ENCODE measurements at regions not wholly inside any gene's neighbourhood (a gene's known extent, or its start where the extent isn't known, plus 50 kb on each side); places are given as distances from the start of the nearest gene placed in this dataset.

DNA sequence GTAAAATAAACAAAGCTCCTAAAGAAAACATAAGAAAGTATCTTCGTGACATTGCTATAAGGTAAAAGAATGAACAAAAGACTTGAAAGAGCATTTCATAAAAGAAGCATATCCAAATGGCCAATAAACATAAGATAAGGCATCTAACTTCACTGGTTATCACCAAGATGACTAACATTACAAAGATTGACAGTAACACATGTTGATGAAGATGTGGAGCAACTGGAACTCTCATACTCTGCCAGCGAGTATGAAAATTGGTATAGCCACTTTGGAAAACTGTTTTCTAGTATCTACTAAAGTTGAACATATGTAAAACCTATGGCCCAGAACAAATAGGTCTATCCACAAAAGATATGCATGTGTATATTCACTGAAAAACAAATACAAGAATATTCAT is 150.5 kb downstream of the SNX18 start:
- Histone ChIP-seq H4K20me1 (replicated peaks; ENCODE audit: insufficient read depth) (no peaks in the 10 kb centered on the region), H3K9me2 (ENCODE audit: insufficient read depth) (peaks cover 3% of the 10 kb centered on the region; the same call in 1 of the 2 replicates), H3K27ac (ENCODE audit: low read depth) (no peak overlapping the region), H3K27me3 (ENCODE audit: insufficient read depth) (no peaks in the 10 kb centered on the region), H2AFZ (no peak overlapping the region), H3K4me3 (no peak overlapping the region), H3K79me2 (replicated peaks; ENCODE audit: insufficient read depth) (no peaks in the 10 kb centered on the region), H3F3A (replicated peaks; ENCODE audit: low read depth) (no peaks in the 10 kb centered on the region), H3K4me1 (ENCODE audit: insufficient read depth) (no peaks in the 10 kb centered on the region), H3K4me2 (no peak overlapping the region), H3K36me3 (ENCODE audit: insufficient read depth) (peaks cover 9% of the 10 kb centered on the region; the same call in 1 of the 2 replicates)
- DNase-seq (ENCODE audit: low spot score) = no peak
- Mint-ChIP-seq H3K36me3 (ENCODE audit: low read depth) (peaks cover 13% of the 10 kb centered on the region; the same call in 2 of the 3 replicates), H3K9me3 (peaks cover 31% of the 10 kb centered on the region), H3K4me1 (no peaks in the 10 kb centered on the region), H3K4me3 (no peak overlapping the region), H3K27me3 (ENCODE audit: insufficient read depth, low read depth, poor library complexity) (no peaks in the 10 kb centered on the region), H3K27ac (no peak overlapping the region)
- ATAC-seq = no peak
- TF ChIP-seq ZNF114 (CRISPR knock-in tag; IDR thresholded peaks at IDR 0.05) (no peak), REST (IDR thresholded peaks at IDR 0.05; ENCODE audit: unreplicated experiment) (no peak), STAT1 (IDR thresholded peaks at IDR 0.05; ENCODE audit: unreplicated experiment) (no peak), EZH2phosphoT487 (IDR thresholded peaks at IDR 0.05; ENCODE audit: unreplicated experiment) (no peak), CTCF (conservative IDR thresholded peaks at IDR 0.05; ENCODE audit: low read depth in 2 of 2) (no peak), ZNF331 (CRISPR knock-in tag; IDR thresholded peaks at IDR 0.05; ENCODE audit: low read depth) (no peak), POLR2AphosphoS5 (IDR thresholded peaks at IDR 0.05; ENCODE audit: low read depth) (no peak), NANOG (IDR thresholded peaks at IDR 0.05; ENCODE audit: borderline replicate concordance) (no peak), EZH2 (IDR thresholded peaks at IDR 0.05; ENCODE audit: low read depth, unreplicated experiment) (no peak), JUNB (IDR thresholded peaks at IDR 0.05; ENCODE audit: unreplicated experiment) (no peak), CREB1 (CRISPR knock-in tag; IDR thresholded peaks at IDR 0.05; ENCODE audit: low read depth) (no peak)
- TF ChIP-seq, protein P1, sequence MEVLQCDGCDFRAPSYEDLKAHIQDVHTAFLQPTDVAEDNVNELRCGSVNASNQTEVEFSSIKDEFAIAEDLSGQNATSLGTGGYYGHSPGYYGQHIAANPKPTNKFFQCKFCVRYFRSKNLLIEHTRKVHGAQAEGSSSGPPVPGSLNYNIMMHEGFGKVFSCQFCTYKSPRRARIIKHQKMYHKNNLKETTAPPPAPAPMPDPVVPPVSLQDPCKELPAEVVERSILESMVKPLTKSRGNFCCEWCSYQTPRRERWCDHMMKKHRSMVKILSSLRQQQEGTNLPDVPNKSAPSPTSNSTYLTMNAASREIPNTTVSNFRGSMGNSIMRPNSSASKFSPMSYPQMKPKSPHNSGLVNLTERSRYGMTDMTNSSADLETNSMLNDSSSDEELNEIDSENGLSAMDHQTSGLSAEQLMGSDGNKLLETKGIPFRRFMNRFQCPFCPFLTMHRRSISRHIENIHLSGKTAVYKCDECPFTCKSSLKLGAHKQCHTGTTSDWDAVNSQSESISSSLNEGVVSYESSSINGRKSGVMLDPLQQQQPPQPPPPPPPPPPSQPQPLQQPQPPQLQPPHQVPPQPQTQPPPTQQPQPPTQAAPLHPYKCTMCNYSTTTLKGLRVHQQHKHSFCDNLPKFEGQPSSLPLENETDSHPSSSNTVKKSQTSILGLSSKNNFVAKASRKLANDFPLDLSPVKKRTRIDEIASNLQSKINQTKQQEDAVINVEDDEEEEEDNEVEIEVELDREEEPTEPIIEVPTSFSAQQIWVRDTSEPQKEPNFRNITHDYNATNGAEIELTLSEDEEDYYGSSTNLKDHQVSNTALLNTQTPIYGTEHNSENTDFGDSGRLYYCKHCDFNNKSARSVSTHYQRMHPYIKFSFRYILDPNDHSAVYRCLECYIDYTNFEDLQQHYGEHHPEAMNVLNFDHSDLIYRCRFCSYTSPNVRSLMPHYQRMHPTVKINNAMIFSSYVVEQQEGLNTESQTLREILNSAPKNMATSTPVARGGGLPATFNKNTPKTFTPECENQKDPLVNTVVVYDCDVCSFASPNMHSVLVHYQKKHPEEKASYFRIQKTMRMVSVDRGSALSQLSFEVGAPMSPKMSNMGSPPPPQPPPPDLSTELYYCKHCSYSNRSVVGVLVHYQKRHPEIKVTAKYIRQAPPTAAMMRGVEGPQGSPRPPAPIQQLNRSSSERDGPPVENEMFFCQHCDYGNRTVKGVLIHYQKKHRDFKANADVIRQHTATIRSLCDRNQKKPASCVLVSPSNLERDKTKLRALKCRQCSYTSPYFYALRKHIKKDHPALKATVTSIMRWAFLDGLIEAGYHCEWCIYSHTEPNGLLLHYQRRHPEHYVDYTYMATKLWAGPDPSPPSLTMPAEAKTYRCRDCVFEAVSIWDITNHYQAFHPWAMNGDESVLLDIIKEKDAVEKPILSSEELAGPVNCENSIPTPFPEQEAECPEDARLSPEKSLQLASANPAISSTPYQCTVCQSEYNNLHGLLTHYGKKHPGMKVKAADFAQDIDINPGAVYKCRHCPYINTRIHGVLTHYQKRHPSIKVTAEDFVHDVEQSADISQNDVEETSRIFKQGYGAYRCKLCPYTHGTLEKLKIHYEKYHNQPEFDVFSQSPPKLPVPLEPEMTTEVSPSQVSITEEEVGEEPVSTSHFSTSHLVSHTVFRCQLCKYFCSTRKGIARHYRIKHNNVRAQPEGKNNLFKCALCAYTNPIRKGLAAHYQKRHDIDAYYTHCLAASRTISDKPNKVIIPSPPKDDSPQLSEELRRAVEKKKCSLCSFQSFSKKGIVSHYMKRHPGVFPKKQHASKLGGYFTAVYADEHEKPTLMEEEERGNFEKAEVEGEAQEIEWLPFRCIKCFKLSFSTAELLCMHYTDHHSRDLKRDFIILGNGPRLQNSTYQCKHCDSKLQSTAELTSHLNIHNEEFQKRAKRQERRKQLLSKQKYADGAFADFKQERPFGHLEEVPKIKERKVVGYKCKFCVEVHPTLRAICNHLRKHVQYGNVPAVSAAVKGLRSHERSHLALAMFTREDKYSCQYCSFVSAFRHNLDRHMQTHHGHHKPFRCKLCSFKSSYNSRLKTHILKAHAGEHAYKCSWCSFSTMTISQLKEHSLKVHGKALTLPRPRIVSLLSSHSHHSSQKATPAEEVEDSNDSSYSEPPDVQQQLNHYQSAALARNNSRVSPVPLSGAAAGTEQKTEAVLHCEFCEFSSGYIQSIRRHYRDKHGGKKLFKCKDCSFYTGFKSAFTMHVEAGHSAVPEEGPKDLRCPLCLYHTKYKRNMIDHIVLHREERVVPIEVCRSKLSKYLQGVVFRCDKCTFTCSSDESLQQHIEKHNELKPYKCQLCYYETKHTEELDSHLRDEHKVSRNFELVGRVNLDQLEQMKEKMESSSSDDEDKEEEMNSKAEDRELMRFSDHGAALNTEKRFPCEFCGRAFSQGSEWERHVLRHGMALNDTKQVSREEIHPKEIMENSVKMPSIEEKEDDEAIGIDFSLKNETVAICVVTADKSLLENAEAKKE (CRISPR knock-in tag; IDR thresholded peaks at IDR 0.05) = no peak
- TF ChIP-seq, protein P2, sequence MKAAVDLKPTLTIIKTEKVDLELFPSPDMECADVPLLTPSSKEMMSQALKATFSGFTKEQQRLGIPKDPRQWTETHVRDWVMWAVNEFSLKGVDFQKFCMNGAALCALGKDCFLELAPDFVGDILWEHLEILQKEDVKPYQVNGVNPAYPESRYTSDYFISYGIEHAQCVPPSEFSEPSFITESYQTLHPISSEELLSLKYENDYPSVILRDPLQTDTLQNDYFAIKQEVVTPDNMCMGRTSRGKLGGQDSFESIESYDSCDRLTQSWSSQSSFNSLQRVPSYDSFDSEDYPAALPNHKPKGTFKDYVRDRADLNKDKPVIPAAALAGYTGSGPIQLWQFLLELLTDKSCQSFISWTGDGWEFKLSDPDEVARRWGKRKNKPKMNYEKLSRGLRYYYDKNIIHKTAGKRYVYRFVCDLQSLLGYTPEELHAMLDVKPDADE (IDR thresholded peaks at IDR 0.05) = no peak

Data from GM23338 (cell line).